Dendritic cell treated with granulocyte-macrophage colony-stimulating factor and Interleukin-4, amounts not matched to agents 40 ng/mL and 50 ng/mL, for 4 days (primary cell): ENCODE measurements at regions not wholly inside any gene's neighbourhood (a gene's known extent, or its start where the extent isn't known, plus 50 kb on each side); places are given as distances from the start of the nearest gene placed in this dataset.

ENCODE experiments used
- H3K27ac Mint-ChIP-seq: one replicate; pipeline ENCODE4 v1.8.0; 2022; ENCODE audit warnings: mild to moderate bottlenecking, mixed read lengths
- H3K27me3 Mint-ChIP-seq: one replicate; pipeline ENCODE4 v1.8.0; 2022; ENCODE audit warnings: mild to moderate bottlenecking, mixed read lengths
- H3K36me3 Mint-ChIP-seq: one replicate; pipeline ENCODE4 v1.8.0; 2022; ENCODE audit warnings: low read depth, mixed read lengths
- H3K4me1 Mint-ChIP-seq: one replicate; pipeline ENCODE4 v1.8.0; 2022; ENCODE audit warnings: low read depth, mixed read lengths
- H3K4me3 Mint-ChIP-seq: one replicate; pipeline ENCODE4 v1.8.0; 2022; ENCODE audit warnings: mild to moderate bottlenecking, moderate library complexity, mixed read lengths
- H3K9me3 Mint-ChIP-seq: one replicate; pipeline ENCODE4 v1.8.0; 2022; ENCODE audit warnings: mixed read lengths
- intact Hi-C: fragments of 100-400 bp; cut with micrococcal nuclease; formaldehyde crosslinking; loops from one replicate; pipeline ENCODE4 v1.15.0; 2022

- no peaks in the 10 kb centered on the region for H3K36me3 Mint-ChIP-seq
- H3K4me1 Mint-ChIP-seq: peaks cover 74% of the 10 kb centered on the region
- peak overlapping the region; percentile 81 for H3K27ac Mint-ChIP-seq
- H3K9me3 Mint-ChIP-seq: no peaks in the 10 kb centered on the region
- H3K27me3 Mint-ChIP-seq: peaks cover 6% of the 10 kb centered on the region
- no peak overlapping the region for H3K4me3 Mint-ChIP-seq
- intact Hi-C loops: no loop called here
These were observed 146.0 kb downstream of the ELOVL4 start for GRCh38 chr6:79801362-79801761.

GRCh38 chr6:79798841-79799240, 148.5 kb downstream of the ELOVL4 start:
- Mint-ChIP-seq H3K4me1 (peaks cover 71% of the 10 kb centered on the region), H3K27me3 (peaks cover 2% of the 10 kb centered on the region), H3K36me3 (no peaks in the 10 kb centered on the region), H3K27ac (peak overlapping the region; percentile 46), H3K9me3 (no peaks in the 10 kb centered on the region), H3K4me3 (no peak overlapping the region)
- intact Hi-C loops: no loop called here

- peaks cover 64% of the 10 kb centered on the region for H3K4me1 Mint-ChIP-seq
These were observed 149.4 kb downstream of the ELOVL4 start for GRCh38 chr6:79797912-79798311.

GRCh38 chr6:79797163-79797764, 150.1 kb downstream of the ELOVL4 start:
- Mint-ChIP-seq H3K9me3 (no peaks in the 10 kb centered on the region), H3K4me3 (no peak overlapping the region), H3K4me1 (peaks cover 64% of the 10 kb centered on the region), H3K27ac (peak overlapping the region; percentile 59), H3K27me3 (peaks cover 6% of the 10 kb centered on the region), H3K36me3 (no peaks in the 10 kb centered on the region)
- intact Hi-C loops: no loop called here

More at GRCh38 chr6:79797912-79798311, 149.4 kb downstream of the ELOVL4 start:
- intact Hi-C loops: no loop called here
- Mint-ChIP-seq H3K27ac (no peak overlapping the region), H3K36me3 (no peaks in the 10 kb centered on the region), H3K9me3 (no peaks in the 10 kb centered on the region), H3K4me3 (no peak overlapping the region), H3K27me3 (peaks cover 4% of the 10 kb centered on the region)

- H3K4me1 Mint-ChIP-seq: peaks cover 54% of the 10 kb centered on the region
- no peak overlapping the region for H3K4me3 Mint-ChIP-seq
- peaks cover 6% of the 10 kb centered on the region for H3K27me3 Mint-ChIP-seq
- no peaks in the 10 kb centered on the region for H3K36me3 Mint-ChIP-seq
- peak overlapping the region; percentile 59 for H3K27ac Mint-ChIP-seq
- intact Hi-C loops: no loop called here
- no peaks in the 10 kb centered on the region for H3K9me3 Mint-ChIP-seq
These were observed 151.2 kb downstream of the ELOVL4 start for GRCh38 chr6:79796197-79796596.

DNA sequence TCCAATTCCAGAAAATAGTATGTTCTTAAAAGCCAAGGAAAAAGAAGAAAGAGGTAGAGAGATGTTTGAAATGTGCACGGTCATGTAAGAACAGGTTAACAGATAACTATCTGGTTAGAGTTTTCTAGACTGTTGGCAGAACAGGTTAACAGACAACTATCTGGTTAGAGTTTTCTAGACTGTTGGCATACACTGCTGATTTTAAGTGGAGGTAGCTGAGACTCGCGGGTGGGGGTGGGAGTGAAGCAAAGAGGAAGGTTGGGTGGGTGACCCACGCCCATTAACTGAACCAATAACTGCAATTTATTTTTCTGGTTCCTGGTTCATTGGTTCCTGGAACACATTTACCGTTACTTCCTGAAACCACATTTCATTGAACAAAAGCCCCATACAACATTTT, 157.5 kb downstream of the ELOVL4 start:
- Mint-ChIP-seq H3K27me3 (peaks cover 9% of the 10 kb centered on the region), H3K4me1 (peaks cover 30% of the 10 kb centered on the region), H3K9me3 (peaks cover 12% of the 10 kb centered on the region), H3K36me3 (no peaks in the 10 kb centered on the region), H3K4me3 (no peak overlapping the region), H3K27ac (peak overlapping the region; percentile 51)
- intact Hi-C loops: no loop called here

GRCh38 chr6:79788756-79789155, 157.6 kb downstream of the SH3BGRL2 start:
- Mint-ChIP-seq H3K36me3 (no peaks in the 10 kb centered on the region), H3K9me3 (peaks cover 12% of the 10 kb centered on the region), H3K27ac (no peak overlapping the region), H3K27me3 (peaks cover 11% of the 10 kb centered on the region), H3K4me3 (no peak overlapping the region), H3K4me1 (peaks cover 35% of the 10 kb centered on the region)
- intact Hi-C loops: no loop called here

GRCh38 chr6:79787626-79788025, 156.5 kb downstream of the SH3BGRL2 start:
- H3K9me3 Mint-ChIP-seq: peaks cover 12% of the 10 kb centered on the region
- H3K4me1 Mint-ChIP-seq: peaks cover 37% of the 10 kb centered on the region
- no peak overlapping the region for H3K27ac Mint-ChIP-seq
- no peaks in the 10 kb centered on the region for H3K36me3 Mint-ChIP-seq
- peaks cover 7% of the 10 kb centered on the region for H3K27me3 Mint-ChIP-seq
- no peak overlapping the region for H3K4me3 Mint-ChIP-seq
- intact Hi-C loops: no loop called here

DNA sequence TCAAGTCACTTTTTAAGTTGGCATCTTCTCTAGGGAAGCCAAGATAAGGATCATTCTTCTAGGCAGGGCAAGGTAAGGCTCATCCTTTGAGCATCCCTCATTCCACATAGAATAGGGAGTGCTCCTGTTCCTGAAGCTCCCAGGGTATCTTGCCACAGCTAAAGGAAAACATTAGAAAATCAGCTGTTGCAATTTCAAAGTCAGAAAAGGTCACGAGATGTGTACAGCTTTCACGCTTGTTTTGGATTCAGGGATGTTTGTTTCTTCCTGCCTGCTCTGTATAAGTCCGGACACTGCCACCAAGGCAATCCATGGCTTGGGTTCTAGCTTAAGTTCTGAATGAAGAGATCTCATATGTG, 153.2 kb downstream of the SH3BGRL2 start:
- Mint-ChIP-seq H3K36me3 (no peaks in the 10 kb centered on the region), H3K4me1 (peaks cover 24% of the 10 kb centered on the region), H3K27ac (no peak overlapping the region), H3K9me3 (peaks cover 2% of the 10 kb centered on the region), H3K4me3 (no peak overlapping the region), H3K27me3 (peaks cover 8% of the 10 kb centered on the region)
- intact Hi-C loops: no loop called here

DNA sequence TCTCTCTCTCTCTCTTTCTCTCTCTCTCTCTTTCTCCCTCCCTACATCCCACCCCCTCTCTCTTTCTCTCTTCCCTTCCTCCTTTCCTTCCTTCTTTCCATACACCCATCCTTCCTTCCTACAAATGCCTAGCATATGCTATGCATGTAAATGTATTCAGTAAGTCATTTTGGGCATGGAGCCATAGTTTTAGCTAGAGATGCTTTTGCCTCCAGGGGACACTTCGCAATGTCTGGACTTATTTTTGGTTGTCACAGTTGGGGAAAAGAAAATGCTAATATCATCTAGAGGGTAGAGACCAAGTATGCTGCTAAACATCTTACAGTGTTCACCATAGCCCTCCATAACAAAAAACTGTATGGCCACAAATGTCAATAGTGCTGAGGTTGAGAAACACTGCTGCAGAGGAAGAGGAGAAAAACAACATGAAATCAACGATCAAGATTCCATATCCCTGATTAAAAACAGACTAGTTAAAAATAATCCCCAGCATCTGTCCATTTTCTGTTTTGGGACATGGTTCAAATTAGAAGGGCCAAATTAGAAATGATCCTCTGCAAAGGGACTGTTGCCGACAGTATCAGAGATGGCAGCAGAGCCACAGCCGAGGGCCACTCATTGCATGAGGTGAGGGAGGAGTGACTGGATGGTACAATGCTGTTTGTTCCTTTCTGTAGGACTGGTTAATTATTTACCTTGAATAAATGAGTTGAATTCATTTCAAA, 152.7 kb downstream of the SH3BGRL2 start:
- peaks cover 8% of the 10 kb centered on the region for H3K27me3 Mint-ChIP-seq
- H3K9me3 Mint-ChIP-seq: no peaks in the 10 kb centered on the region
- H3K36me3 Mint-ChIP-seq: no peaks in the 10 kb centered on the region
- H3K4me3 Mint-ChIP-seq: no peak overlapping the region
- intact Hi-C loops: no loop called here
- no peak overlapping the region for H3K27ac Mint-ChIP-seq
- H3K4me1 Mint-ChIP-seq: peaks cover 22% of the 10 kb centered on the region

GRCh38 chr6:79782792-79783580, 151.9 kb downstream of the SH3BGRL2 start:
- Mint-ChIP-seq H3K4me1 (peaks cover 22% of the 10 kb centered on the region), H3K9me3 (no peaks in the 10 kb centered on the region), H3K4me3 (no peak overlapping the region), H3K27ac (no peak overlapping the region), H3K36me3 (no peaks in the 10 kb centered on the region), H3K27me3 (peaks cover 8% of the 10 kb centered on the region)
- intact Hi-C loops: no loop called here

DNA sequence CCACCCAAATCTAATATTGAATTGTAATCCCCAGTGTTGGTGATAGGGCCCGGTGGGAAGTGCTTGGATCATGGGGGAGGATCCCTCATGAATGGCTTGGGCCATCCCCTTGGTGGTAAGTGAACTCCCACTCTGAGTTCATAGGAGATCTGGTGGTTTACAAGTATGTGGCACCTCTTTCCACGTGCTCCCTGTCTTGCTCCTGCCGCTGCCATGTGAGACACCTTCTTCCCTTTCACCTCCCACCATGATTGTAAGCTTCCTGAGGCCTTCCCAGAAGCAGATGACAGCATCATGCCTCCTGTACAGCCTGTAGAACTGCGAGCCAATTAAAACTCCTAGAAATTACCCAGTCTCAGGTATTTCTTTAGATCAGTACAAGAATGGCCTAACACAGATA, 150.8 kb downstream of the SH3BGRL2 start:
- intact Hi-C loops: no loop called here
- no peaks in the 10 kb centered on the region for H3K36me3 Mint-ChIP-seq
- H3K4me1 Mint-ChIP-seq: peaks cover 22% of the 10 kb centered on the region
- H3K27ac Mint-ChIP-seq: no peak overlapping the region
- H3K27me3 Mint-ChIP-seq: peaks cover 8% of the 10 kb centered on the region
- no peaks in the 10 kb centered on the region for H3K9me3 Mint-ChIP-seq
- H3K4me3 Mint-ChIP-seq: no peak overlapping the region

DNA sequence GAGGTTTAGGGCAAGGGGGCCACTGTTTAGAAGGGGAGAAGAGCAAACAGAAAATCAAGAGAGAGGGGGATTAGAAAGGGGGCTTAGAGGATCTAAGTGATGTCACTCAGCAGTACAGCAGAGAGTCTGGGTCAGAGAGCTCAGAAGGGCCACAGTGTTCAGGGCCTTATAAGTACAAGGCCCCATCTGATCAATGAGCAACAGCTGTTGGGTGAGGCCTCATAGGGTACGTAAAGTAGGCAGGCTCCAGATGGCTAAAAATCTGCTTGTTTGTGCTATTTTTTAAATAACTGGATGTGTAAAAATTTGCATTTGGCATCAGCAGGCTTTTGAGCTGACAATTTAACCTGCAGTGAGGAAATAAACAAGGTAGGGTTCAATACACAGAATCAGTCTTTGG, 149.8 kb downstream of the SH3BGRL2 start:
- no peaks in the 10 kb centered on the region for H3K9me3 Mint-ChIP-seq
- H3K27me3 Mint-ChIP-seq: peaks cover 8% of the 10 kb centered on the region
- H3K4me3 Mint-ChIP-seq: no peak overlapping the region
- no peak overlapping the region for H3K27ac Mint-ChIP-seq
- H3K36me3 Mint-ChIP-seq: no peaks in the 10 kb centered on the region
- peaks cover 30% of the 10 kb centered on the region for H3K4me1 Mint-ChIP-seq
- intact Hi-C loops: no loop called here

- intact Hi-C loops: loop anchor here (1.0 to 10.0 kb wide), 6 partner anchors 35 to 702 kb away; partner anchors contain the start of genes HMGN3, LCA5, PHIP and TTK
- Mint-ChIP-seq H3K27me3 (peaks cover 4% of the 10 kb centered on the region), H3K9me3 (no peaks in the 10 kb centered on the region), H3K4me1 (peaks cover 31% of the 10 kb centered on the region), H3K4me3 (no peak overlapping the region), H3K27ac (no peak overlapping the region), H3K36me3 (no peaks in the 10 kb centered on the region)
These were observed 147.7 kb downstream of the SH3BGRL2 start for GRCh38 chr6:79778816-79779215.
